HepG2 (cell line): ENCODE measurements at regions not wholly inside any gene's neighbourhood (a gene's known extent, or its start where the extent isn't known, plus 50 kb on each side); places are given as distances from the start of the nearest gene placed in this dataset.

Source experiments
- ATAC-seq: fragments of 200-7000 bp; cut with Tn5 transposase; 3 replicates; pipeline ENCODE4 v1.9.1; 2020; ENCODE audit warnings: mild to moderate bottlenecking, moderate library complexity
- BruUV-seq: library from RNA; stranded (reverse); fragments of 400-500 nt; replicated peaks from 2 replicates; lab custom pipeline; 2021; lab: Mats Ljungman, UMichigan
- CTCF ChIA-PET: fragments of 300-600 bp; formaldehyde crosslinking; extraction: SDS; loops from one replicate; lab custom pipeline; 2021; ENCODE audit warnings: low total read pairs, inconsistent platforms, low intra/inter-chr PET ratio; lab: Yijun Ruan, JAX
- POLR2A ChIA-PET: fragments of 350-600 bp; sonication (Branson Sonifier 250); formaldehyde crosslinking; loops from one replicate; lab custom pipeline; 2020; ENCODE audit warnings: antibody characterized with exemption, inconsistent platforms; lab: Yijun Ruan, JAX
- DNase-seq: peaks from one replicate; pipeline ENCODE4 v3.0.0-alpha.2; 2015; ENCODE audit warnings: low spot score
- FAIRE-seq: peaks from 3 replicates; lab custom pipeline; 2011; peaks lifted over from hg19 to GRCh38; lab: Jason Lieb, UNC
- H2AFZ ChIP-seq: one replicate; pipeline ENCODE4 v1.6.1; 2011; ENCODE audit warnings: low read length, inconsistent platforms
- H3K27ac ChIP-seq: fragments of 300-600 bp; 3 replicates; pipeline ENCODE4 v1.8.0; 2011; ENCODE audit warnings: mixed run types, mild to moderate bottlenecking, mixed read lengths, low read length, inconsistent platforms; ENCODE audit not compliant: insufficient read depth; ENCODE audit errors: extremely low read length
- H3K27me3 ChIP-seq, 2 experiments: fragments of 200-600 bp in 1 of 2; 2 replicates in 1 of 2; 3 replicates in 1 of 2; pipeline versions ENCODE4 v1.6.0 to v1.8.0; 2011; ENCODE audit warnings: low read length in 2 of 2, mild to moderate bottlenecking in 2 of 2, moderate library complexity in 2 of 2, inconsistent platforms in 1 of 2; ENCODE audit not compliant: insufficient read depth in 2 of 2, control insufficient read depth in 1 of 2
- H3K36me3 ChIP-seq, 2 experiments: fragments of 200-600 bp in 1 of 2; replicated peaks in 1 of 2; 2 replicates in 1 of 2; 3 replicates in 1 of 2; pipeline versions ENCODE4 v1.5.1 to v1.8.0; 2011; ENCODE audit warnings: low read length in 2 of 2, inconsistent platforms in 1 of 2; ENCODE audit not compliant: insufficient read depth in 2 of 2, control insufficient read depth in 1 of 2
- H3K4me1 ChIP-seq: 2 replicates; pipeline ENCODE4 v1.5.1; 2012; ENCODE audit warnings: low read length, inconsistent platforms; ENCODE audit not compliant: insufficient read depth
- H3K4me2 ChIP-seq: 2 replicates; pipeline ENCODE4 v1.6.0; 2011; ENCODE audit warnings: low read depth, low read length, inconsistent platforms
- H3K4me3 ChIP-seq, 3 experiments: fragments of 200-600 bp in 1 of 3; sonication (generic), shearing (Covaris generic) in 1 of 3; replicated peaks in 1 of 3; 2 replicates each; pipeline ENCODE4 v1.5.1; 2011 to 2016; ENCODE audit warnings: low read length in 3 of 3, inconsistent platforms in 2 of 3, low read depth in 2 of 3, mild to moderate bottlenecking in 2 of 3, control low read depth in 1 of 3, mixed read lengths in 1 of 3; ENCODE audit not compliant: insufficient read depth in 1 of 3
- H3K79me2 ChIP-seq: one replicate; pipeline ENCODE4 v1.6.1; 2011; ENCODE audit warnings: low read length, inconsistent platforms; ENCODE audit not compliant: insufficient read depth
- H3K9ac ChIP-seq: 2 replicates; pipeline ENCODE4 v1.6.0; 2011; ENCODE audit warnings: mild to moderate bottlenecking, low read depth, low read length, inconsistent platforms; ENCODE audit not compliant: insufficient read depth
- H3K9me3 ChIP-seq: 2 replicates; pipeline ENCODE4 v1.5.1; 2012; ENCODE audit warnings: mild to moderate bottlenecking, low read length
- H4K20me1 ChIP-seq: 2 replicates; pipeline ENCODE4 v1.6.0; 2011; ENCODE audit warnings: inconsistent platforms, mild to moderate bottlenecking, low read length, moderate library complexity; ENCODE audit not compliant: insufficient read depth
- BATF2 ChIP-seq: sonication (generic); formaldehyde crosslinking; IDR thresholded peaks from 2 replicates; pipeline ENCODE4 v1.8.0; 2022; ENCODE audit warnings: mild to moderate bottlenecking, missing genetic modification reagents, moderate library complexity
- GABPB1 ChIP-seq: IDR thresholded peaks from 2 replicates; pipeline ENCODE4 v1.6.1; 2016; ENCODE audit warnings: mild to moderate bottlenecking, missing genetic modification reagents, moderate library complexity, missing compliant biosample characterization
- KDM5B ChIP-seq: sonication (generic); formaldehyde crosslinking; IDR thresholded peaks from 2 replicates; pipeline ENCODE4 v1.4.0; 2020; ENCODE audit warnings: missing genetic modification reagents, mild to moderate bottlenecking, borderline replicate concordance
- NCOA1 ChIP-seq: sonication (generic); formaldehyde crosslinking; IDR thresholded peaks from 2 replicates; pipeline ENCODE4 v1.9.0; 2021; ENCODE audit warnings: missing genetic modification reagents
- TARDBP ChIP-seq: sonication (generic); formaldehyde crosslinking; IDR thresholded peaks from 2 replicates; pipeline ENCODE4 v1.8.0; 2022; ENCODE audit warnings: mild to moderate bottlenecking, missing genetic modification reagents
- TFDP1 ChIP-seq: IDR thresholded peaks from 2 replicates; pipeline ENCODE4 v1.6.1; 2016; ENCODE audit warnings: missing compliant biosample characterization, missing genetic modification reagents, borderline replicate concordance
- ZNF207 ChIP-seq: fragments of 450-650 bp; IDR thresholded peaks from 2 replicates; pipeline ENCODE4 v1.6.1; 2016; ENCODE audit warnings: antibody characterized with exemption, borderline replicate concordance
- WGBS: methylation state at CpG from one replicate; pipeline ENCODE4 v1.1.6; 2017; ENCODE audit warnings: low lambda C conversion rate; 5-methylcytosine and 5-hydroxymethylcytosine counted together
- in situ Hi-C: cut with HindIII; loops from 2 replicates; pipeline ENCODE4 v1.10.0; 2017; ENCODE audit warnings: low pct_unique_long_range_greater_than_20kb; ENCODE audit not compliant: extremely low pct_ligation_motif_present
- intact Hi-C: fragments of 100-400 bp; cut with micrococcal nuclease; formaldehyde crosslinking; loops from one replicate; pipeline ENCODE4 v1.10.0; 2022; ENCODE audit not compliant: unreplicated experiment

GRCh38 chr3:145183261-145183660 is 977.7 kb downstream of the PLOD2 start (continued):
- TF ChIP-seq ZNF207, result no peak
- TF ChIP-seq TARDBP (CRISPR knock-in tag), result no peak
- TF ChIP-seq TFDP1 (CRISPR knock-in tag), result no peak
- no peak for TF ChIP-seq NCOA1

DNA sequence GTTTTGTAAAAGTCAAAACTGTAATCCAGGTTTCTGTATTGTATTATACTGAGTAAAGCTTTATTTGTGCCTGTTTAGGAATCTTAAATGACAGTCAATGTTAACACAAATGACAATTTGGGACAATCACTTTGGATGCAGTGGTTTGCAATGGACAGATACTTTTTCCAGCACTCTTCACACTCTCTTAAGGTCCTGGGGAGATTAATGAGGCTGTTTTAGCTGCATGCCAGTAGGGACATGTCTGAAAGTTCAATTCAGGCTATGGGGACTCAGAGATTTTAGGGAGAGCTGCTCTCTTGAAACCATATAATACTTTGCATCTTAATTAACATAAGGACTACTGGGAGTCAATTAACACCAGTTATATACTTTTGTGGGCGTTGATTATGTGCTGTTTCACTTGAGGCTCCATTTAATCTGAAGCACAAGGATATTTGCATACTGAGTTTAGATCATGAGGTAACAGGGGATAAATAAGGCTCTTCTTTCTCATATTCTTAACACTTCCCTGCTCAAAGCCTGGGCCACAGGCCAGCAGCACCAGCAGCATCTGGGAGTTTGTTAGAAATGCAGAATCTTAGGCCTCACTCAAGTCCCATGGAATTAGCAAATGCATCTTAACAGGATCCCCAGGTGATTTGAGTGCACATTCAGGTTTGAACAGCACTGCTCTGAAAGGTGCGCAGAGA is 972.8 kb downstream of the PLOD2 start:
- no peak overlapping the region for H3K4me3 ChIP-seq
- TF ChIP-seq KDM5B (CRISPR knock-in tag) (no peak), GABPB1 (CRISPR knock-in tag) (no peak), BATF2 (CRISPR knock-in tag) (no peak)

More for the DNA sequence above, 972.8 kb downstream of the PLOD2 start:
- Histone ChIP-seq H2AFZ (no peak overlapping the region), H3K79me2 (no peaks in the 10 kb centered on the region), H3K9ac (no peak overlapping the region), H3K9me3 (no peaks in the 10 kb centered on the region), H3K4me2 (no peak overlapping the region), H3K36me3 (no peaks in the 10 kb centered on the region), H3K27ac (no peak overlapping the region), H3K4me1 (peaks cover 33% of the 10 kb centered on the region), H4K20me1 (no peaks in the 10 kb centered on the region), H3K27me3 (no peaks in the 10 kb centered on the region)
- no peak for FAIRE-seq
- no TSS peak for BruUV-seq
- intact Hi-C loops, result no loop called here
- no peak for DNase-seq
- WGBS, result 0% methylated on average over 2 of the region's 2 CpGs
- ChIA-PET CTCF (no interaction called here), POLR2A (no interaction called here)
- in situ Hi-C loops, result no loop called here
- no peak for ATAC-seq
